Upper lobe of left lung (tissue), 4 donors: ENCODE measurements at regions not wholly inside any gene's neighbourhood (a gene's known extent, or its start where the extent isn't known, plus 50 kb on each side); places are given as distances from the start of the nearest gene placed in this dataset.

Experiments
- CTCF ChIP-seq, 6 experiments: fragments of 450-650 bp in 4 of 6; fragments of 200-600 bp in 2 of 6; sonication (generic) in 2 of 6; IDR thresholded peaks; one replicate each; pipeline ENCODE4 v1.5.1; 2016 to 2019; ENCODE audit warnings: antibody characterized with exemption in 6 of 6
- EP300 ChIP-seq, 4 donors: sonication (generic); formaldehyde crosslinking; IDR thresholded peaks; one replicate each; pipeline ENCODE4 v1.5.1; 2017; ENCODE audit warnings: antibody characterized with exemption in 4 of 4, control low read depth in 2 of 4
- POLR2A ChIP-seq, 4 donors: fragments of 450-650 bp; IDR thresholded peaks; one replicate each; pipeline ENCODE4 v1.5.1; 2016 to 2017; ENCODE audit warnings: antibody characterized with exemption in 4 of 4, mild to moderate bottlenecking in 2 of 4
- POLR2AphosphoS5 ChIP-seq, 2 donors: sonication (generic); formaldehyde crosslinking; IDR thresholded peaks; one replicate each; pipeline ENCODE4 v1.5.1; 2017; ENCODE audit warnings: antibody characterized with exemption in 2 of 2

- TF ChIP-seq CTCF (IDR thresholded peaks at IDR 0.05) (no peak), POLR2A (IDR thresholded peaks at IDR 0.05) (no peak), POLR2AphosphoS5 (IDR thresholded peaks at IDR 0.05) (no peak), EP300 (IDR thresholded peaks at IDR 0.05) (no peak)
Observed at GRCh38 chr11:70026726-70027125, 51.4 kb upstream of the ANO1 start.
